GM19238 (cell line): ENCODE measurements at regions not wholly inside any gene's neighbourhood (a gene's known extent, or its start where the extent isn't known, plus 50 kb on each side); places are given as distances from the start of the nearest gene placed in this dataset.

Source experiments
- DNase-seq: peaks from one replicate; pipeline ENCODE4 v3.0.0; 2011; ENCODE audit warnings: low spot score; ENCODE audit not compliant: insufficient read length

GRCh38 chr2:515441-516127, 161.6 kb downstream of the TMEM18 start:
- DNase-seq = no peak

GRCh38 chr2:513981-514706, 163.1 kb downstream of the TMEM18 start:
- DNase-seq = no peak

GRCh38 chr2:510839-511238, 166.4 kb downstream of the TMEM18 start:
- no peak for DNase-seq

- DNase-seq = no peak
These were observed 167.3 kb downstream of the TMEM18 start for GRCh38 chr2:509888-510287.

- DNase-seq = no peak
These were observed 169.1 kb downstream of the TMEM18 start for GRCh38 chr2:508121-508520.

GRCh38 chr2:506866-507265, 170.3 kb downstream of the TMEM18 start:
- no peak for DNase-seq

- no peak for DNase-seq
These were observed 170.8 kb downstream of the TMEM18 start for GRCh38 chr2:506451-506850.

- no peak for DNase-seq
These were observed 171.3 kb downstream of the TMEM18 start for GRCh38 chr2:505941-506340.

GRCh38 chr2:503288-503999, 173.8 kb downstream of the TMEM18 start:
- no peak for DNase-seq

- no peak for DNase-seq
These were observed 174.4 kb downstream of the TMEM18 start for GRCh38 chr2:502831-503230.

GRCh38 chr2:501667-502066, 175.5 kb downstream of the TMEM18 start:
- no peak for DNase-seq

GRCh38 chr2:501130-501529, 176.1 kb downstream of the TMEM18 start:
- DNase-seq = no peak

GRCh38 chr2:499726-500125, 177.5 kb downstream of the TMEM18 start:
- DNase-seq = no peak

- no peak for DNase-seq
These were observed 178.6 kb downstream of the TMEM18 start for GRCh38 chr2:498493-499178.

- no peak for DNase-seq
These were observed 179.3 kb downstream of the TMEM18 start for GRCh38 chr2:497770-498492.

- no peak for DNase-seq
These were observed 180.5 kb downstream of the TMEM18 start for GRCh38 chr2:496729-497128.

- DNase-seq = no peak
These were observed 181.4 kb downstream of the TMEM18 start for GRCh38 chr2:495745-496275.

GRCh38 chr2:494853-495252, 182.4 kb downstream of the TMEM18 start:
- DNase-seq = no peak

GRCh38 chr2:493228-493627, 184.0 kb downstream of the TMEM18 start:
- DNase-seq = no peak

GRCh38 chr2:492178-492577, 185.0 kb downstream of the TMEM18 start:
- no peak for DNase-seq

GRCh38 chr2:489838-490237, 187.4 kb downstream of the TMEM18 start:
- no peak for DNase-seq
